ENCODE measurements at regions not wholly inside any gene's neighbourhood (a gene's known extent, or its start where the extent isn't known, plus 50 kb on each side); places are given as distances from the start of the nearest gene placed in this dataset.

DNA sequence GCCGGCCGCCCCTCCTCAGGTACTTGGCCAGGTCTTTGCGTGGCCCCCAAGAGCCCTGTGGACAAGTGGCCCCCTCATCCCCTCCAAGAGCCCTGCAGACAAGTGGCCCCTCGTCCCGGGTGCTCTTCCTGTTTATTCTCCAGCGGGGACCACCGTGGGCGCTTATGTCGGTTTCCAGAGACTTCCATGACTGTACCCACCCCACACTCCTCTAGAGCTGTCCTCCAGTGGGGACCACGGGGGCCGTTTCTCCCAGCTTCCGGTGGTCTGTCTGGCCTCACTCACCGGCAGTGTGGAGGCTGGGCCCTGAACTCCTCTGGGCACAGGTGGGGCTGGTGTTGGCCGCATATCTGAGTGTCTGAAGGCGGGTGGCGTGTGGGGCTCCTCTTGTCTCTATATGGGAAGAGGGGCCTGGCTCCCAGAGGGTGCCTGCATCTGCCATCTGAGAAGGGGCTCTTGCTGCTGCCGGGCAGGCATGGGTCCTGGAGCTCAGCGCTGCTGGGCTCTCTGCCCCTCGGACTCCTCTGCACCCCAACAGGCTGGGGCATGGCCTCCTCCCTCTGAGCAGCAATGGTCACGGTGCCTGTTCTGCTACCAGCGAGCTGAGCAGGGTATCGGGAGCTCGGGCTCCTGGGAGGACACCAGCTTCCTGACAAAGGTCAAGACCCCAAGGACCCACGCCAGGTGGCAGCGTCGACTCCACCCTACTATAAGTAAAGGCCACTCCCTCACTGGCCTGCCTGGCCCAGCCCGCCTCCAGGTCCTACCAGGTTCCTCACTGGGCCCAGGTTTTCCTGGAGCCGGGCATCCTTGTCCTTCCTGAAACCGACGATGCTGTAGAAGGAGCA lies 1264.3 kb downstream of the BRD1 start:
- Histone ChIP-seq H3K27me3 (peaks cover 0 to 51% (median 3%) of the 10 kb centered on the region in 3 donors), H3K27ac (no peak overlapping the region), H3K9me3 (no peaks in the 10 kb centered on the region), H3K4me3 (no peak overlapping the region), H3K36me3 (no peaks in the 10 kb centered on the region), H3K4me1 (peaks cover 0 to 10% (median 5%) of the 10 kb centered on the region in 4 donors)
- TF ChIP-seq, protein P1, sequence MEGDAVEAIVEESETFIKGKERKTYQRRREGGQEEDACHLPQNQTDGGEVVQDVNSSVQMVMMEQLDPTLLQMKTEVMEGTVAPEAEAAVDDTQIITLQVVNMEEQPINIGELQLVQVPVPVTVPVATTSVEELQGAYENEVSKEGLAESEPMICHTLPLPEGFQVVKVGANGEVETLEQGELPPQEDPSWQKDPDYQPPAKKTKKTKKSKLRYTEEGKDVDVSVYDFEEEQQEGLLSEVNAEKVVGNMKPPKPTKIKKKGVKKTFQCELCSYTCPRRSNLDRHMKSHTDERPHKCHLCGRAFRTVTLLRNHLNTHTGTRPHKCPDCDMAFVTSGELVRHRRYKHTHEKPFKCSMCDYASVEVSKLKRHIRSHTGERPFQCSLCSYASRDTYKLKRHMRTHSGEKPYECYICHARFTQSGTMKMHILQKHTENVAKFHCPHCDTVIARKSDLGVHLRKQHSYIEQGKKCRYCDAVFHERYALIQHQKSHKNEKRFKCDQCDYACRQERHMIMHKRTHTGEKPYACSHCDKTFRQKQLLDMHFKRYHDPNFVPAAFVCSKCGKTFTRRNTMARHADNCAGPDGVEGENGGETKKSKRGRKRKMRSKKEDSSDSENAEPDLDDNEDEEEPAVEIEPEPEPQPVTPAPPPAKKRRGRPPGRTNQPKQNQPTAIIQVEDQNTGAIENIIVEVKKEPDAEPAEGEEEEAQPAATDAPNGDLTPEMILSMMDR (IDR thresholded peaks at IDR 0.05): no peak
- TF ChIP-seq POLR2AphosphoS5 (IDR thresholded peaks at IDR 0.05): no peak
- TF ChIP-seq EP300 (IDR thresholded peaks at IDR 0.05): no peak
- no peak for TF ChIP-seq POLR2A (IDR thresholded peaks at IDR 0.05)
- no peak for DNase-seq
- 81 to 92% (median 83%) methylated on average over 24 to 30 of the region's 30 CpGs for WGBS, 5 donors
- intact Hi-C loops (cut with DNase I; ENCODE audit: low total_unique reads): no loop called here

GRCh38 chr22:48561676-48562075 lies 1266.0 kb downstream of the BRD1 start:
- H3K4me1 ChIP-seq: peaks cover 0 to 1% (median under 1%) of the 10 kb centered on the region in 4 donors
- no peak overlapping the region for H3K27ac ChIP-seq
- H3K9me3 ChIP-seq: no peaks in the 10 kb centered on the region
- 67 to 75% (median 72%) methylated on average over 3 to 16 of the region's 16 CpGs for WGBS, 5 donors
- DNase-seq: no peak
- intact Hi-C loops (cut with DNase I; ENCODE audit: low total_unique reads): no loop called here
- TF ChIP-seq POLR2AphosphoS5 (IDR thresholded peaks at IDR 0.05) (no peak), POLR2A (IDR thresholded peaks at IDR 0.05) (no peak), EP300 (IDR thresholded peaks at IDR 0.05) (no peak)
- TF ChIP-seq, protein P1 (IDR thresholded peaks at IDR 0.05): no peak
- no peaks in the 10 kb centered on the region for H3K36me3 ChIP-seq
- H3K27me3 ChIP-seq: peaks cover 0 to 36% (median 0%) of the 10 kb centered on the region in 3 donors
- no peak overlapping the region for H3K4me3 ChIP-seq

GRCh38 chr22:48560836-48561235 lies 1266.8 kb downstream of the BRD1 start:
- DNase-seq: no peak
- no peak overlapping the region for H3K27ac ChIP-seq
- no peaks in the 10 kb centered on the region for H3K9me3 ChIP-seq
- peaks cover 0 to 33% (median 0%) of the 10 kb centered on the region in 3 donors for H3K27me3 ChIP-seq
- no peak overlapping the region for H3K4me3 ChIP-seq
- 78 to 89% (median 85%) methylated on average over 5 of the region's 5 CpGs for WGBS, 5 donors
- intact Hi-C loops (cut with DNase I; ENCODE audit: low total_unique reads): no loop called here
- H3K36me3 ChIP-seq: no peaks in the 10 kb centered on the region
- TF ChIP-seq POLR2A (IDR thresholded peaks at IDR 0.05) (no peak), EP300 (IDR thresholded peaks at IDR 0.05) (no peak), POLR2AphosphoS5 (IDR thresholded peaks at IDR 0.05) (no peak)
- TF ChIP-seq, protein P1 (IDR thresholded peaks at IDR 0.05): no peak
- no peaks in the 10 kb centered on the region for H3K4me1 ChIP-seq

- intact Hi-C loops (cut with DNase I; ENCODE audit: low total_unique reads): no loop called here
- Histone ChIP-seq H3K4me1 (no peaks in the 10 kb centered on the region), H3K27me3 (peaks cover 0 to 38% (median 0%) of the 10 kb centered on the region in 3 donors), H3K4me3 (no peak overlapping the region), H3K36me3 (no peaks in the 10 kb centered on the region), H3K27ac (no peak overlapping the region), H3K9me3 (no peaks in the 10 kb centered on the region)
- 75 to 88% (median 85%) methylated on average over 9 of the region's 9 CpGs for WGBS, 5 donors
- TF ChIP-seq POLR2A (IDR thresholded peaks at IDR 0.05): no peak
- TF ChIP-seq, protein P1 (IDR thresholded peaks at IDR 0.05): no peak
- TF ChIP-seq POLR2AphosphoS5 (IDR thresholded peaks at IDR 0.05): no peak
- no peak for TF ChIP-seq EP300 (IDR thresholded peaks at IDR 0.05)
- no peak for DNase-seq
Observed at GRCh38 chr22:48560389-48560751, 1267.3 kb downstream of the BRD1 start.
